Adrenal gland (tissue), 5 donors: ENCODE measurements at regions not wholly inside any gene's neighbourhood (a gene's known extent, or its start where the extent isn't known, plus 50 kb on each side); places are given as distances from the start of the nearest gene placed in this dataset.

Experiments used
- POLR2A ChIP-seq, 2 donors: fragments of 450-650 bp; IDR thresholded peaks; one replicate each; pipeline ENCODE4 v1.6.1; 2017; ENCODE audit warnings: antibody characterized with exemption in 2 of 2, mild to moderate bottlenecking in 2 of 2, moderate library complexity in 1 of 2
- TF ChIP-seq, protein P1 (sequence below), 6 experiments: fragments of 450-650 bp in 4 of 6; fragments of 200-600 bp in 2 of 6; sonication (generic) in 1 of 6; IDR thresholded peaks; 1 replicate in 5 of 6; 2 replicates in 1 of 6; pipeline versions ENCODE4 v1.5.1 to v1.8.0; 2016 to 2021; ENCODE audit warnings: antibody characterized with exemption in 6 of 6, mild to moderate bottlenecking in 2 of 6, moderate library complexity in 1 of 6
- donor health status: DM: no; HTN: no; CAD: no.

GRCh38 chr5:153222936-153223335, 267.5 kb upstream of the GRIA1 start:
- TF ChIP-seq, protein P1, sequence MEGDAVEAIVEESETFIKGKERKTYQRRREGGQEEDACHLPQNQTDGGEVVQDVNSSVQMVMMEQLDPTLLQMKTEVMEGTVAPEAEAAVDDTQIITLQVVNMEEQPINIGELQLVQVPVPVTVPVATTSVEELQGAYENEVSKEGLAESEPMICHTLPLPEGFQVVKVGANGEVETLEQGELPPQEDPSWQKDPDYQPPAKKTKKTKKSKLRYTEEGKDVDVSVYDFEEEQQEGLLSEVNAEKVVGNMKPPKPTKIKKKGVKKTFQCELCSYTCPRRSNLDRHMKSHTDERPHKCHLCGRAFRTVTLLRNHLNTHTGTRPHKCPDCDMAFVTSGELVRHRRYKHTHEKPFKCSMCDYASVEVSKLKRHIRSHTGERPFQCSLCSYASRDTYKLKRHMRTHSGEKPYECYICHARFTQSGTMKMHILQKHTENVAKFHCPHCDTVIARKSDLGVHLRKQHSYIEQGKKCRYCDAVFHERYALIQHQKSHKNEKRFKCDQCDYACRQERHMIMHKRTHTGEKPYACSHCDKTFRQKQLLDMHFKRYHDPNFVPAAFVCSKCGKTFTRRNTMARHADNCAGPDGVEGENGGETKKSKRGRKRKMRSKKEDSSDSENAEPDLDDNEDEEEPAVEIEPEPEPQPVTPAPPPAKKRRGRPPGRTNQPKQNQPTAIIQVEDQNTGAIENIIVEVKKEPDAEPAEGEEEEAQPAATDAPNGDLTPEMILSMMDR (IDR thresholded peaks at IDR 0.05), result no peak
- no peak for TF ChIP-seq POLR2A (IDR thresholded peaks at IDR 0.05)
